ENCODE measurements at regions not wholly inside any gene's neighbourhood (a gene's known extent, or its start where the extent isn't known, plus 50 kb on each side); places are given as distances from the start of the nearest gene placed in this dataset.
"Not testable (repeated sequence)": the region's sequence is repeated elsewhere in the genome, so short reads cannot be mapped to it uniquely, and the experiment has no call there.

DNA sequence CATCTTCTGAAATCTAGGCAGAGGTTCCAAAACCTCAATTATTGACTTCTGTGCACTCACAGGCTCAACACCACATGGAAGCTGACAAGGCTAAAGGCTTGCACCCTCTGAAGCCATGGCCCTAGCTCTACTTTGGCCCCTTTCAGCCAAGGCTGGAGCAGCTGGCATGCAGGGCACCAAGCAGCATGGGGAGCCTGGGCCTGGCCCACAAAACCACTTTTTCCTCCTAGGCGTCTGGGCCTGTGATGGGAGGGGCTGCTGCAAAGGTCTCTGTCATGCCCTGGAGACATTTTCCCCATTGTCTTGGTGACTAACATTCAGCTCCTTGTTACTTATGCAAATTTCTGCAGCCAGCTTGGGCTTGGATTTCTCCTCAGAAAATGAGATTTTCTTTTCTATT, 123.5 kb upstream of the MEOX2 start:
- TF ChIP-seq, protein P1, sequence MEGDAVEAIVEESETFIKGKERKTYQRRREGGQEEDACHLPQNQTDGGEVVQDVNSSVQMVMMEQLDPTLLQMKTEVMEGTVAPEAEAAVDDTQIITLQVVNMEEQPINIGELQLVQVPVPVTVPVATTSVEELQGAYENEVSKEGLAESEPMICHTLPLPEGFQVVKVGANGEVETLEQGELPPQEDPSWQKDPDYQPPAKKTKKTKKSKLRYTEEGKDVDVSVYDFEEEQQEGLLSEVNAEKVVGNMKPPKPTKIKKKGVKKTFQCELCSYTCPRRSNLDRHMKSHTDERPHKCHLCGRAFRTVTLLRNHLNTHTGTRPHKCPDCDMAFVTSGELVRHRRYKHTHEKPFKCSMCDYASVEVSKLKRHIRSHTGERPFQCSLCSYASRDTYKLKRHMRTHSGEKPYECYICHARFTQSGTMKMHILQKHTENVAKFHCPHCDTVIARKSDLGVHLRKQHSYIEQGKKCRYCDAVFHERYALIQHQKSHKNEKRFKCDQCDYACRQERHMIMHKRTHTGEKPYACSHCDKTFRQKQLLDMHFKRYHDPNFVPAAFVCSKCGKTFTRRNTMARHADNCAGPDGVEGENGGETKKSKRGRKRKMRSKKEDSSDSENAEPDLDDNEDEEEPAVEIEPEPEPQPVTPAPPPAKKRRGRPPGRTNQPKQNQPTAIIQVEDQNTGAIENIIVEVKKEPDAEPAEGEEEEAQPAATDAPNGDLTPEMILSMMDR (IDR thresholded peaks at IDR 0.05; ENCODE audit: low read depth, low read length, poor library complexity, severe bottlenecking) = not testable (repeated sequence)
- not testable (repeated sequence) for TF ChIP-seq EZH2phosphoT487 (IDR thresholded peaks at IDR 0.05; ENCODE audit: borderline replicate concordance, low read length)

Data from DOHH2 (cell line).